ENCODE measurements at regions not wholly inside any gene's neighbourhood (a gene's known extent, or its start where the extent isn't known, plus 50 kb on each side); places are given as distances from the start of the nearest gene placed in this dataset.
"Not testable (repeated sequence)": the region's sequence is repeated elsewhere in the genome, so short reads cannot be mapped to it uniquely, and the experiment has no call there.

GRCh38 chr13:52929846-52930245 lies 81.4 kb upstream of the PCDH8 start:
- no peak for DNase-seq

- no peak for DNase-seq
These were observed 78.5 kb upstream of the PCDH8 start for GRCh38 chr13:52926971-52927370.

GRCh38 chr13:52925775-52926285 lies 77.4 kb upstream of the PCDH8 start:
- DNase-seq, result no peak

GRCh38 chr13:52925251-52925650 lies 76.8 kb upstream of the PCDH8 start:
- DNase-seq, result no peak

GRCh38 chr13:52924289-52925148 lies 76.1 kb upstream of the PCDH8 start:
- DNase-seq, result no peak

GRCh38 chr13:52922961-52923360 lies 74.5 kb upstream of the PCDH8 start:
- no peak for DNase-seq

GRCh38 chr13:52921194-52921593 lies 72.8 kb upstream of the PCDH8 start:
- no peak for DNase-seq

- no peak for DNase-seq
These were observed 68.1 kb upstream of the PCDH8 start for GRCh38 chr13:52916486-52916990.

GRCh38 chr13:52911340-52911739 lies 62.9 kb upstream of the PCDH8 start:
- no peak for DNase-seq

GRCh38 chr13:52910318-52910717 lies 61.9 kb upstream of the PCDH8 start:
- DNase-seq, result not testable (repeated sequence)

GRCh38 chr13:52906122-52906903 lies 57.9 kb upstream of the PCDH8 start:
- DNase-seq, result no peak

GRCh38 chr13:52905701-52906100 lies 57.3 kb upstream of the PCDH8 start:
- no peak for DNase-seq

GRCh38 chr13:52903320-52903719 lies 54.9 kb upstream of the PCDH8 start:
- DNase-seq, result no peak

GRCh38 chr13:52899206-52899605 lies 50.8 kb upstream of the PCDH8 start:
- DNase-seq, result no peak
